DND-41 (cell line): ENCODE measurements at regions not wholly inside any gene's neighbourhood (a gene's known extent, or its start where the extent isn't known, plus 50 kb on each side); places are given as distances from the start of the nearest gene placed in this dataset.

ENCODE experiments used
- ATAC-seq: fragments of 200-7000 bp; cut with Tn5 transposase; 3 replicates; pipeline ENCODE4 v1.9.1; 2021; ENCODE audit warnings: low read depth; ENCODE audit not compliant: insufficient read depth
- DNase-seq: peaks from one replicate; pipeline ENCODE4 v3.0.0-alpha.2; 2020
- H2AFZ ChIP-seq: 2 replicates; pipeline ENCODE4 v1.6.0; 2012; ENCODE audit warnings: low read depth, low read length
- H3K27ac ChIP-seq: 2 replicates; pipeline ENCODE4 v1.5.1; 2012; ENCODE audit warnings: low read length, inconsistent platforms
- H3K27me3 ChIP-seq: fragments of 200-600 bp; sonication (generic); 2 replicates; pipeline ENCODE4 v1.6.0; 2012; ENCODE audit warnings: low read length, mild to moderate bottlenecking, inconsistent platforms; ENCODE audit not compliant: insufficient read depth, poor library complexity
- H3K36me3 ChIP-seq: 2 replicates; pipeline ENCODE4 v1.5.1; 2012; ENCODE audit warnings: low read length, inconsistent platforms; ENCODE audit not compliant: insufficient read depth
- H3K4me1 ChIP-seq: 2 replicates; pipeline ENCODE4 v1.5.1; 2012; ENCODE audit warnings: mild to moderate bottlenecking, low read length; ENCODE audit not compliant: insufficient read depth
- H3K4me2 ChIP-seq: 2 replicates; pipeline ENCODE4 v1.6.0; 2012; ENCODE audit warnings: mild to moderate bottlenecking, moderate library complexity, low read length, inconsistent platforms; ENCODE audit not compliant: insufficient read depth
- H3K4me3 ChIP-seq, 2 experiments: fragments of 200-600 bp in 1 of 2; shearing (Covaris generic) in 1 of 2; 2 replicates each; pipeline ENCODE4 v1.5.1; 2012 to 2016; ENCODE audit warnings: inconsistent platforms in 2 of 2, low read length in 2 of 2, mild to moderate bottlenecking in 2 of 2, low read depth in 1 of 2, moderate library complexity in 1 of 2
- H3K79me2 ChIP-seq: 2 replicates; pipeline ENCODE4 v1.6.0; 2012; ENCODE audit warnings: low read length, inconsistent platforms; ENCODE audit not compliant: insufficient read depth
- H3K9ac ChIP-seq: 2 replicates; pipeline ENCODE4 v1.6.0; 2012; ENCODE audit warnings: low read depth, mild to moderate bottlenecking, inconsistent platforms, low read length, moderate library complexity
- H3K9me3 ChIP-seq: 2 replicates; pipeline ENCODE4 v1.5.1; 2012; ENCODE audit warnings: low read length, moderate library complexity, mild to moderate bottlenecking, inconsistent platforms; ENCODE audit not compliant: insufficient read depth, severe bottlenecking
- H4K20me1 ChIP-seq: 2 replicates; pipeline ENCODE4 v1.6.0; 2012; ENCODE audit warnings: low read length; ENCODE audit not compliant: insufficient read depth
- CTCF ChIP-seq: IDR thresholded peaks from 2 replicates; pipeline ENCODE4 v1.5.1; 2012; ENCODE audit warnings: borderline replicate concordance, low read length, moderate library complexity, mild to moderate bottlenecking; ENCODE audit not compliant: poor library complexity, severe bottlenecking; ENCODE audit errors: extremely low read depth
- EZH2 ChIP-seq: IDR thresholded peaks from 3 replicates; pipeline ENCODE4 v1.6.1; 2012; ENCODE audit warnings: borderline replicate concordance, low read depth, mild to moderate bottlenecking, moderate library complexity, low read length, inconsistent platforms; ENCODE audit not compliant: severe bottlenecking

- TF ChIP-seq EZH2 (no peak), CTCF (no peak)
- Histone ChIP-seq H3K27me3 (no peaks in the 10 kb centered on the region), H3K36me3 (no peaks in the 10 kb centered on the region), H3K4me2 (no peak overlapping the region), H4K20me1 (no peaks in the 10 kb centered on the region), H3K4me3 (no peak overlapping the region), H3K27ac (no peak overlapping the region), H2AFZ (no peak overlapping the region), H3K4me1 (no peaks in the 10 kb centered on the region), H3K79me2 (no peaks in the 10 kb centered on the region), H3K9ac (no peak overlapping the region), H3K9me3 (no peaks in the 10 kb centered on the region)
- DNase-seq (no peak), ATAC-seq (no peak)
These were observed 221.3 kb downstream of the GPAT3 start for GRCh38 chr4:83757121-83757621.

- Histone ChIP-seq H3K27ac (no peak overlapping the region), H2AFZ (no peak overlapping the region), H3K36me3 (no peaks in the 10 kb centered on the region), H3K27me3 (no peaks in the 10 kb centered on the region), H3K4me1 (no peaks in the 10 kb centered on the region), H3K4me3 (no peak overlapping the region), H3K9ac (no peak overlapping the region), H3K4me2 (no peak overlapping the region), H3K79me2 (no peaks in the 10 kb centered on the region), H3K9me3 (no peaks in the 10 kb centered on the region), H4K20me1 (no peaks in the 10 kb centered on the region)
- no peak for ATAC-seq
- DNase-seq: no peak
- TF ChIP-seq CTCF (no peak), EZH2 (no peak)
These were observed 217.4 kb downstream of the GPAT3 start for GRCh38 chr4:83753260-83753659.

GRCh38 chr4:83751336-83751949 lies 215.5 kb downstream of the GPAT3 start:
- DNase-seq: no peak
- TF ChIP-seq EZH2 (no peak), CTCF (no peak)
- H2AFZ ChIP-seq: no peak overlapping the region
- H3K9me3 ChIP-seq: no peaks in the 10 kb centered on the region
- no peak overlapping the region for H3K4me2 ChIP-seq
- no peaks in the 10 kb centered on the region for H3K36me3 ChIP-seq
- no peak for ATAC-seq
- H3K79me2 ChIP-seq: no peaks in the 10 kb centered on the region
- no peak overlapping the region for H3K4me3 ChIP-seq
- H4K20me1 ChIP-seq: no peaks in the 10 kb centered on the region
- H3K27me3 ChIP-seq: no peaks in the 10 kb centered on the region
- H3K27ac ChIP-seq: no peak overlapping the region
- no peak overlapping the region for H3K9ac ChIP-seq
- H3K4me1 ChIP-seq: no peaks in the 10 kb centered on the region

- no peak for DNase-seq
- H2AFZ ChIP-seq: no peak overlapping the region
- no peaks in the 10 kb centered on the region for H3K36me3 ChIP-seq
- H3K9me3 ChIP-seq: no peaks in the 10 kb centered on the region
- no peaks in the 10 kb centered on the region for H3K79me2 ChIP-seq
- no peak for ATAC-seq
- no peak overlapping the region for H3K27ac ChIP-seq
- H3K4me2 ChIP-seq: no peak overlapping the region
- no peak for TF ChIP-seq CTCF
- TF ChIP-seq EZH2: no peak
- H3K4me3 ChIP-seq: no peak overlapping the region
- H4K20me1 ChIP-seq: no peaks in the 10 kb centered on the region
- no peaks in the 10 kb centered on the region for H3K27me3 ChIP-seq
- H3K4me1 ChIP-seq: no peaks in the 10 kb centered on the region
- H3K9ac ChIP-seq: no peak overlapping the region
These were observed 212.8 kb downstream of the GPAT3 start for GRCh38 chr4:83748711-83749110.
